Muscle layer of colon (tissue), 2 donors: ENCODE measurements at regions not wholly inside any gene's neighbourhood (a gene's known extent, or its start where the extent isn't known, plus 50 kb on each side); places are given as distances from the start of the nearest gene placed in this dataset.

Experiments used
- H3K27ac ChIP-seq: one replicate; pipeline ENCODE4 v1.7.0; 2013; ENCODE audit warnings: low read depth, mild to moderate bottlenecking, low read length, moderate library complexity
- H3K27me3 ChIP-seq, 2 donors: one replicate each; pipeline ENCODE4 v1.7.0; 2013; ENCODE audit warnings: low read length in 2 of 2, mild to moderate bottlenecking in 2 of 2; ENCODE audit not compliant: insufficient read depth in 2 of 2, control insufficient read depth in 1 of 2
- H3K36me3 ChIP-seq: one replicate; pipeline ENCODE4 v1.7.0; 2013; ENCODE audit warnings: mild to moderate bottlenecking, low read length; ENCODE audit not compliant: insufficient read depth
- H3K4me1 ChIP-seq: one replicate; pipeline ENCODE4 v1.7.0; 2013; ENCODE audit warnings: mild to moderate bottlenecking, low read length; ENCODE audit not compliant: insufficient read depth
- H3K4me3 ChIP-seq, 2 donors: one replicate each; pipeline ENCODE4 v1.7.0; 2013; ENCODE audit warnings: low read length in 2 of 2, low read depth in 1 of 2, mild to moderate bottlenecking in 1 of 2, moderate library complexity in 1 of 2
- H3K9ac ChIP-seq: one replicate; pipeline ENCODE4 v1.7.0; 2013; ENCODE audit warnings: low read length
- H3K9me3 ChIP-seq: one replicate; pipeline ENCODE4 v1.7.0; 2013; ENCODE audit warnings: mild to moderate bottlenecking, low read length
- donor health status: abdominal sarcoma.
- donor health status: Adenocarcinoma of cecum.

GRCh38 chr3:110459021-110459420 lies 612.6 kb upstream of the NECTIN3 start:
- Histone ChIP-seq H3K27me3 (no peaks in the 10 kb centered on the region), H3K27ac (no peak overlapping the region), H3K4me1 (no peaks in the 10 kb centered on the region), H3K36me3 (no peaks in the 10 kb centered on the region), H3K9me3 (no peaks in the 10 kb centered on the region), H3K4me3 (no peak overlapping the region), H3K9ac (no peak overlapping the region)

DNA sequence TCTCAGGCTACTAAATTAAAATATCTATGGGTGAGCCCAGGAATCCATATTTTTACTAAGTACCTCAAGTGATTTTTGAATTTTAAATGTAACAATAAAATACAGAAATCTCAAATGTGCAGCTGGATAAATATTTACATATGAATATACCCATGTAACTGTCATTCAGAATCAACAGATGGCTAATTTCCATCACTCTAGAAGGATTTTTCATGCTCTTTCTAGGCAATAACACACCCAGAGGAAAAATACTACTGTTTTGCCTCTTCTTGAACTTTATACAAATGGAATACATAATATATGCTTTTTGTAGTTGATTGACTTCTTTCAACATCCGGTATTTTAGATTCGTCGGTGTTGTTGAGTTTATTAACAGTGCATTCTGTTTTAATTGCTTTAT lies 601.3 kb upstream of the NECTIN3 start:
- no peaks in the 10 kb centered on the region for H3K4me1 ChIP-seq
- H3K27ac ChIP-seq: no peak overlapping the region
- H3K9me3 ChIP-seq: no peaks in the 10 kb centered on the region
- no peaks in the 10 kb centered on the region for H3K27me3 ChIP-seq
- H3K9ac ChIP-seq: no peak overlapping the region
- H3K36me3 ChIP-seq: no peaks in the 10 kb centered on the region
- no peak overlapping the region for H3K4me3 ChIP-seq

GRCh38 chr3:110473405-110473804 lies 598.2 kb upstream of the NECTIN3 start:
- no peaks in the 10 kb centered on the region for H3K36me3 ChIP-seq
- H3K9me3 ChIP-seq: no peaks in the 10 kb centered on the region
- no peak overlapping the region for H3K9ac ChIP-seq
- no peaks in the 10 kb centered on the region for H3K27me3 ChIP-seq
- H3K27ac ChIP-seq: no peak overlapping the region
- H3K4me3 ChIP-seq: no peak overlapping the region
- H3K4me1 ChIP-seq: no peaks in the 10 kb centered on the region

- Histone ChIP-seq H3K27me3 (no peaks in the 10 kb centered on the region), H3K4me1 (no peaks in the 10 kb centered on the region), H3K27ac (no peak overlapping the region), H3K9ac (no peak overlapping the region), H3K36me3 (no peaks in the 10 kb centered on the region), H3K9me3 (no peaks in the 10 kb centered on the region), H3K4me3 (no peak overlapping the region)
Measured at GRCh38 chr3:110474397-110474796, 597.2 kb upstream of the NECTIN3 start.

DNA sequence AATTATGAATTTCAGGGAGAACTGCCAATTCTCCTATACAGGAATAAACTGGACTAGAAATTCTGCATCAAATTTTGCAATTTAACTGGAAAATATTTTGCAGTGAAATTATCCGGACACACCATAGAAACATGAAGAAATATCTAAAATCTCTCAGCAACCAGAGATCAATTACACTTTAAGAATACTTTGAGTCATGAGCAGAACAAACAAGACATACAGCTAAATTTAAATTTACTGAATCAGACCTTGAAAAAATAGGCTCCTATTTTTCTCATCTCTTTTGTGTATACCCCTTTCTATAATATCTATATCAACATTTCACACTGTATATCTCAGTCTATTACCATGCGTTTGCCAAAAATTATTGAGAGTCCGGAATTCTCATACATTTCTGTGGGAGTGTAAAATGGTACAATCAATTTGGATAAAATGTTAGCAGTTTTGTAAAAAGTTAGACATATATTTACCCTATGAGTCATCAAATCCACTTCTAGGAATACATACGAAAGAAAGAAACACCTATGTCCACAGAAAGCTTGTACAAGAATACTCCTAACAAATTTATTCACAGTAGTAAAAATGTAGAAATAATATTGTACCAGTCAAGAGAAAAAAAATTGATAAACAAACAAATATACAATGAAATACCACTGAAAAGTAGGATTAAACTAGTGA lies 593.1 kb upstream of the NECTIN3 start:
- no peak overlapping the region for H3K9ac ChIP-seq
- H3K4me3 ChIP-seq: no peak overlapping the region
- no peaks in the 10 kb centered on the region for H3K27me3 ChIP-seq
- no peaks in the 10 kb centered on the region for H3K4me1 ChIP-seq
- H3K36me3 ChIP-seq: no peaks in the 10 kb centered on the region
- no peaks in the 10 kb centered on the region for H3K9me3 ChIP-seq
- H3K27ac ChIP-seq: no peak overlapping the region

DNA sequence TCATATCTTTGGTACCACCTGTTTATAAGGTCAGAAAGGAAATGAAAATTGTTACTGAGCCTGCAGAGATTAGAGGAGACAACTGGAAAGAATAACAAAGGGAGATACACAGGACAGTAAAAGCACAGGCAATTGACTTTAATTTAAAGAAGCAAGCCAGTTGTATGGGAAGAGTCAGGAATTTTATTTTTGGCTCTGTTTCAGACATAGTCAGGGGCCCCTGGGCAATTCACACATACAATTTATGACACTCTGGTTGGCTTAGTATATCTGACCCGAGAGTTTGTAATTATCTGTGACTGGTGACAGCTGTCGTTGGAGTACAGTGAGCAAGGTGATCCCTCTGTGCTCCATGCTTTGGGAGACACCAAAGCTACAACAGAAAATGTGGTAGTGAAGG lies 591.9 kb upstream of the NECTIN3 start:
- no peaks in the 10 kb centered on the region for H3K27me3 ChIP-seq
- H3K27ac ChIP-seq: no peak overlapping the region
- H3K9me3 ChIP-seq: no peaks in the 10 kb centered on the region
- H3K9ac ChIP-seq: no peak overlapping the region
- H3K4me3 ChIP-seq: no peak overlapping the region
- no peaks in the 10 kb centered on the region for H3K4me1 ChIP-seq
- no peaks in the 10 kb centered on the region for H3K36me3 ChIP-seq

- H3K9ac ChIP-seq: no peak overlapping the region
- H3K27ac ChIP-seq: no peak overlapping the region
- peaks cover 6% of the 10 kb centered on the region for H3K9me3 ChIP-seq
- H3K4me3 ChIP-seq: no peak overlapping the region
- no peaks in the 10 kb centered on the region for H3K4me1 ChIP-seq
- no peaks in the 10 kb centered on the region for H3K36me3 ChIP-seq
- H3K27me3 ChIP-seq: no peaks in the 10 kb centered on the region
Measured at GRCh38 chr3:110485389-110485788, 586.2 kb upstream of the NECTIN3 start.

- H3K27ac ChIP-seq: no peak overlapping the region
- no peaks in the 10 kb centered on the region for H3K36me3 ChIP-seq
- H3K4me3 ChIP-seq: no peak overlapping the region
- H3K9ac ChIP-seq: no peak overlapping the region
- H3K4me1 ChIP-seq: no peaks in the 10 kb centered on the region
- peaks cover 6% of the 10 kb centered on the region for H3K9me3 ChIP-seq
- no peaks in the 10 kb centered on the region for H3K27me3 ChIP-seq
Measured at GRCh38 chr3:110487840-110488239, 583.8 kb upstream of the NECTIN3 start.

DNA sequence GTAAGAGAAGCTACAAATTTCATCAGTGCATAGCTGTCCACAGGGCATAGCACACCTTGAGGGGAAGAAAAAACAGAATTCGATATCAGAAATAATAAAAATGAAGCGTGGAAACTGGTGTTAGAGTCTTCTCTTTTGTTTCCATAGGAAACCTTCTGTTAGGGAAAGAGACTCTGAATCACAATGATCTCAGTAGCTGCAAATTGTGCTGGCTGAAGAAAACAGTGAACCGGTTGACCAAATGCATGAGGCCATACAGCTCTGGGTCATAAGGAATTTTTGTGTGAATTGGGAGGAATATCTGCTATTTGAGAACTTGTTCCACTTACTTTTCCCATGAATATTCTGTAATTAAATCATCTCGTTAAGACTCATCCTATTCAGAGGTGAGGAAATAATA lies 580.2 kb upstream of the NECTIN3 start:
- no peaks in the 10 kb centered on the region for H3K27me3 ChIP-seq
- peaks cover 6% of the 10 kb centered on the region for H3K9me3 ChIP-seq
- no peaks in the 10 kb centered on the region for H3K4me1 ChIP-seq
- H3K4me3 ChIP-seq: no peak overlapping the region
- H3K27ac ChIP-seq: no peak overlapping the region
- no peak overlapping the region for H3K9ac ChIP-seq
- H3K36me3 ChIP-seq: no peaks in the 10 kb centered on the region

GRCh38 chr3:110492876-110493275 lies 578.7 kb upstream of the NECTIN3 start:
- Histone ChIP-seq H3K27ac (no peak overlapping the region), H3K9ac (no peak overlapping the region), H3K9me3 (no peaks in the 10 kb centered on the region), H3K27me3 (no peaks in the 10 kb centered on the region), H3K4me3 (no peak overlapping the region), H3K36me3 (no peaks in the 10 kb centered on the region), H3K4me1 (no peaks in the 10 kb centered on the region)

DNA sequence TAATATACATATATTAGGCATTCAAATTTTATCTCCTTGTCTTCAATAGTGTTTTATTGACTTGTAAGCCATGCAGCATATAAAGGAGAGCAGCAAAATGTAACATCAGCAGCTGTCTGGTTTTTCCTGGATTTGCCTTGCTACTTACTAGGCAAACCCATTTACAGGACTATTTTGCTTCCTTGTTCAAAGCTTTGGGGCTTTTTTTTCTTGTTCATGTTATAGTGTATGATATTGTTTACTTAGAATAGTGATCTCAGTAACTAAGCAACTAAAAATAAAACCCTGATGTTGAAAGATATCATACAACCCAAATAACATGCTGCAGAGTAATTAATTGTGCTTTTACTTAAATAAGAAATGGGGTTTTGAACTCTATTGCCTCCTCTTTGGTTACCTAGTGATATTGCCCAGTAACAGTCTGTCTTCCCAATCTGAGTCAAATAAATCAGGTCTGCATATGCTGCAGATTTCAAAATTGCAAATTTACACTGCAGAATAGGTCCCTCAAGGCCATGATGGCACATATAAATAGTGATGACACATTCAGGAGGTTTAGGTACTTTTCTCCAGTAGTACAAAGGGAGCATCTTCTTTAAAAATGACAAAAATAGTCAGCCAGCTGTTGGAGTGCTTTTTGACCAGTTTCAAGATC lies 578.1 kb upstream of the NECTIN3 start:
- Histone ChIP-seq H3K27ac (no peak overlapping the region), H3K4me3 (no peak overlapping the region), H3K27me3 (no peaks in the 10 kb centered on the region), H3K4me1 (no peaks in the 10 kb centered on the region), H3K9ac (no peak overlapping the region), H3K9me3 (no peaks in the 10 kb centered on the region), H3K36me3 (no peaks in the 10 kb centered on the region)

DNA sequence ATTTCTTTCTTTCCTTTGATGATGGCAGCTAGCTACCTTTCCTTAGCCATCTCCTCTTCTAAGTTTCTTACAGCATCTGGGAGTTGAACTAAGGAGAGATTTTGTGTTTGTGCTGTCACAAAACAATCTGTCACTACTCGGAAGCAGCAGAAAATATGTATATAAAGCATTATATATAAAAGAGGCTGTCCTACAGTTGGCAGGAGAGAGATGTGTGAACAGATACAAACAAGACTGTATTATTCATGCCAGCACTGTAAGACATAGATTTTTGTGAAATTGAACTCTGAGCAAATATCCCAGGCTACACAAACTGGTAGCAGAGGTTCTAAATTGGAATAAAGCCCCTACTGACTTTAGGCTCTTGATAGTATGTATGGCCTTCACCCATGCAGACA lies 577.5 kb upstream of the NECTIN3 start:
- Histone ChIP-seq H3K9me3 (no peaks in the 10 kb centered on the region), H3K4me1 (no peaks in the 10 kb centered on the region), H3K27ac (no peak overlapping the region), H3K9ac (no peak overlapping the region), H3K36me3 (no peaks in the 10 kb centered on the region), H3K27me3 (no peaks in the 10 kb centered on the region), H3K4me3 (no peak overlapping the region)
